ENCODE measurements at regions not wholly inside any gene's neighbourhood (a gene's known extent, or its start where the extent isn't known, plus 50 kb on each side); places are given as distances from the start of the nearest gene placed in this dataset.
"Not testable (repeated sequence)": the region's sequence is repeated elsewhere in the genome, so short reads cannot be mapped to it uniquely, and the experiment has no call there.

DNA sequence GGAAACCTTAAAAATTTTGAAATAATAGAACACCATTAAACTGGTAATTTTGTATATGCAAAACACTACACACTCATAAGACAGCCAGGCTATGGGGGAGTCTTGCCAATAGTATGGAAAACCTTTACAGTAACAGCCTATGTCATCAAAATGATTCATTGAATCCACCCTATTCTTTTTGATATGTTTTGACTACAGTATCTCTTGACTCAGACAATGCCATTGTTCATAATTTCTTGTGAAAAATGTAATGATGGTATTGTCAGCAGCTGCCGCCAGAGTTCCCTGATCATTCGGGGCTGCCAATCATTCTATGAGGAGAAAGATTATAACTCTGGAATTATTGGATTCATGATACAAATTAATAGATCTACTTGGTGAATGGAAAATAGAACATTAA is 101.4 kb upstream of the POC5 start:
- TF ChIP-seq, protein P1, sequence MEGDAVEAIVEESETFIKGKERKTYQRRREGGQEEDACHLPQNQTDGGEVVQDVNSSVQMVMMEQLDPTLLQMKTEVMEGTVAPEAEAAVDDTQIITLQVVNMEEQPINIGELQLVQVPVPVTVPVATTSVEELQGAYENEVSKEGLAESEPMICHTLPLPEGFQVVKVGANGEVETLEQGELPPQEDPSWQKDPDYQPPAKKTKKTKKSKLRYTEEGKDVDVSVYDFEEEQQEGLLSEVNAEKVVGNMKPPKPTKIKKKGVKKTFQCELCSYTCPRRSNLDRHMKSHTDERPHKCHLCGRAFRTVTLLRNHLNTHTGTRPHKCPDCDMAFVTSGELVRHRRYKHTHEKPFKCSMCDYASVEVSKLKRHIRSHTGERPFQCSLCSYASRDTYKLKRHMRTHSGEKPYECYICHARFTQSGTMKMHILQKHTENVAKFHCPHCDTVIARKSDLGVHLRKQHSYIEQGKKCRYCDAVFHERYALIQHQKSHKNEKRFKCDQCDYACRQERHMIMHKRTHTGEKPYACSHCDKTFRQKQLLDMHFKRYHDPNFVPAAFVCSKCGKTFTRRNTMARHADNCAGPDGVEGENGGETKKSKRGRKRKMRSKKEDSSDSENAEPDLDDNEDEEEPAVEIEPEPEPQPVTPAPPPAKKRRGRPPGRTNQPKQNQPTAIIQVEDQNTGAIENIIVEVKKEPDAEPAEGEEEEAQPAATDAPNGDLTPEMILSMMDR (IDR thresholded peaks at IDR 0.05; ENCODE audit: low read depth, low read length, missing control alignments) = no peak
- no peak for DNase-seq (ENCODE audit: low read depth)
- H3K4me3 ChIP-seq (ENCODE audit: low read depth, low read length) = no peak overlapping the region

GRCh38 chr5:75799695-75800094 is 82.5 kb upstream of the POC5 start:
- H3K4me3 ChIP-seq (ENCODE audit: low read depth, low read length); DNase-seq (ENCODE audit: low read depth): not testable (repeated sequence)

GRCh38 chr5:75769338-75769737 is 52.1 kb upstream of the POC5 start:
- not testable (repeated sequence) for H3K4me3 ChIP-seq (ENCODE audit: low read depth, low read length); DNase-seq (ENCODE audit: low read depth)
